ENCODE measurements at regions not wholly inside any gene's neighbourhood (a gene's known extent, or its start where the extent isn't known, plus 50 kb on each side); places are given as distances from the start of the nearest gene placed in this dataset.
A peak's percentile ranks its signal among the peaks of the same experiment; 100 is the strongest.

DNA sequence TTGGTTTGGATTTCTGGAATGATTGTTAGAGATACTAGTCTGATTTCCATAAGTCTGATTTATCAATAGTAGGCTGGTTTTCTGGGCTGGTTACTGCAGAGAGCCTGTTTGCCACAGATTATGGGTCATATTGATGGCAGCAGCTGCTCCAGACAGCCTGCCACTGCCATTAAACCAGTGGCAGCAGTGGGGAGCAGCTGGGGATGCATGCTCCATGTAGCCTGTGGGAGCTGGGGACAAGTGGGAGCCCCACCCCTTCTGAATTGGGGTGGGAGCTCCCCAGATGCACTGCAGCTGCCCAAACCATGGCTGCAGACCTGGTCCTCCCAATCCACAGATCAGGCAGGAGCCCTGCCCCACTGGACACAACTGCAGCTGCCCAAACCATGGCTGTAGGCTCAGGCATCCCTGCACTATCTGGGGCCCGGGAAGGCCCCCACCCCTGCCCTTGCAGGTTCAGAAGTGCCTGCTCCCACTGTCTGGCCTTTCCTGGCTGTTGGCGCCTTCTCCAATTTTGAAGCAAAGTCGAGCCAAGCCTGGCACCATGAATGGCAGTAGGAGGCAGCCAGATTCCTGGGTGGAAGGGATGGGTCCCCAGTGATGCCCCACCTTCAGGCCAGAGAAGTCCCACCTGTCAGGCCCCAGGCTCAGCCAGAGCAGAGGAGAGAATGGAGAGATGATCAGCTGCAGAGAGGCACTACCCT, 402.9 kb upstream of the TYRP1 start:
- 69% methylated on average over 3 of the region's 3 CpGs for WGBS (ENCODE audit: insufficient coverage)
- H3K4me3 Mint-ChIP-seq = no peak overlapping the region
- TF ChIP-seq, protein P1, sequence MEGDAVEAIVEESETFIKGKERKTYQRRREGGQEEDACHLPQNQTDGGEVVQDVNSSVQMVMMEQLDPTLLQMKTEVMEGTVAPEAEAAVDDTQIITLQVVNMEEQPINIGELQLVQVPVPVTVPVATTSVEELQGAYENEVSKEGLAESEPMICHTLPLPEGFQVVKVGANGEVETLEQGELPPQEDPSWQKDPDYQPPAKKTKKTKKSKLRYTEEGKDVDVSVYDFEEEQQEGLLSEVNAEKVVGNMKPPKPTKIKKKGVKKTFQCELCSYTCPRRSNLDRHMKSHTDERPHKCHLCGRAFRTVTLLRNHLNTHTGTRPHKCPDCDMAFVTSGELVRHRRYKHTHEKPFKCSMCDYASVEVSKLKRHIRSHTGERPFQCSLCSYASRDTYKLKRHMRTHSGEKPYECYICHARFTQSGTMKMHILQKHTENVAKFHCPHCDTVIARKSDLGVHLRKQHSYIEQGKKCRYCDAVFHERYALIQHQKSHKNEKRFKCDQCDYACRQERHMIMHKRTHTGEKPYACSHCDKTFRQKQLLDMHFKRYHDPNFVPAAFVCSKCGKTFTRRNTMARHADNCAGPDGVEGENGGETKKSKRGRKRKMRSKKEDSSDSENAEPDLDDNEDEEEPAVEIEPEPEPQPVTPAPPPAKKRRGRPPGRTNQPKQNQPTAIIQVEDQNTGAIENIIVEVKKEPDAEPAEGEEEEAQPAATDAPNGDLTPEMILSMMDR (IDR thresholded peaks at IDR 0.05) = no peak
- H3K27ac Mint-ChIP-seq = no peak overlapping the region
- H3K27ac ChIP-seq (ENCODE audit: low read length) = no peak overlapping the region
- ATAC-seq (peak in 1 of 3 donors; percentile 21), DNase-seq (no peak)
- no peaks in the 10 kb centered on the region for H3K4me1 Mint-ChIP-seq
- H3K9me3 ChIP-seq (ENCODE audit: control insufficient read depth, insufficient read depth, low read length) = no peaks in the 10 kb centered on the region
- no peaks in the 10 kb centered on the region for H3K36me3 Mint-ChIP-seq
- H3K36me3 ChIP-seq (ENCODE audit: control insufficient read depth, insufficient read depth, low read length) = no peaks in the 10 kb centered on the region
- no peaks in the 10 kb centered on the region for H3K27me3 ChIP-seq (ENCODE audit: control insufficient read depth, insufficient read depth, low read length)
- intact Hi-C loops (cut with micrococcal nuclease) = no loop called here
- H3K9me3 Mint-ChIP-seq = peaks cover 6 to 9% of the 10 kb centered on the region in 2 donors
- no peaks in the 10 kb centered on the region for H3K4me1 ChIP-seq (ENCODE audit: control insufficient read depth, insufficient read depth, low read length)
- H3K27me3 Mint-ChIP-seq (ENCODE audit: low read depth in 2 of 2) = no peaks in the 10 kb centered on the region
- no peak overlapping the region for H3K4me3 ChIP-seq (ENCODE audit: low read length)

DNA sequence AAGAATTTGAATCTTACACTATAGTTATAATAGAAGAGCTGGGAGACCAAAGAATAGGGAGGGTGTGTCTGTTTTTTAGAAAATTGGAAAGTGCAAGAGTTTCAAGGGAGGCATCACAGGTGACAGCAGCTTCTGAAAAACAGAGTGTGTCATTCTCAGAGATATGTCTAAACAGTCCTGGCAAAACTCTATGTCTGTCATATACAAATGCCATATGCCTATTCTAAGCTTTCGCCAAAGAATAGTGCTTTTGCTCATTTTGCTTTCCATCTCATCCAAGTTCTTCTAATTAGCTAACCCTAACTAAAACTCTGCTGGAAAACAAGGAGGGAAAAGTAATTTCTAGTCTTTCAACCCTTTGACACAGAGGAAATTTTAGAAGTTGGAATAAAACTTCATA, 388.0 kb upstream of the TYRP1 start:
- no peak for DNase-seq
- Histone ChIP-seq H3K36me3 (ENCODE audit: control insufficient read depth, insufficient read depth, low read length) (no peaks in the 10 kb centered on the region), H3K27me3 (ENCODE audit: control insufficient read depth, insufficient read depth, low read length) (no peaks in the 10 kb centered on the region), H3K4me1 (ENCODE audit: control insufficient read depth, insufficient read depth, low read length) (no peaks in the 10 kb centered on the region), H3K27ac (ENCODE audit: low read length) (no peak overlapping the region), H3K9me3 (ENCODE audit: control insufficient read depth, insufficient read depth, low read length) (no peaks in the 10 kb centered on the region), H3K4me3 (ENCODE audit: low read length) (no peak overlapping the region)
- intact Hi-C loops (cut with micrococcal nuclease) = no loop called here
- H3K4me1 Mint-ChIP-seq = no peaks in the 10 kb centered on the region
- peaks cover 2% of the 10 kb centered on the region for H3K36me3 Mint-ChIP-seq
- H3K9me3 Mint-ChIP-seq = peaks cover 13 to 18% of the 10 kb centered on the region in 2 donors
- TF ChIP-seq, protein P1 (IDR thresholded peaks at IDR 0.05) = no peak
- no peak overlapping the region for H3K4me3 Mint-ChIP-seq
- ATAC-seq = no peak
- 100% methylated on average over 1 of the region's 1 CpG for WGBS (ENCODE audit: insufficient coverage)
- no peak overlapping the region for H3K27ac Mint-ChIP-seq
- no peaks in the 10 kb centered on the region for H3K27me3 Mint-ChIP-seq (ENCODE audit: low read depth in 2 of 2)

GRCh38 chr9:12314589-12314988, 378.6 kb upstream of the TYRP1 start:
- H3K4me1 ChIP-seq (ENCODE audit: control insufficient read depth, insufficient read depth, low read length) = no peaks in the 10 kb centered on the region
- H3K36me3 ChIP-seq (ENCODE audit: control insufficient read depth, insufficient read depth, low read length) = no peaks in the 10 kb centered on the region
- intact Hi-C loops (cut with micrococcal nuclease) = no loop called here
- H3K27me3 Mint-ChIP-seq (ENCODE audit: low read depth in 2 of 2) = no peaks in the 10 kb centered on the region
- peaks cover 15 to 31% of the 10 kb centered on the region in 2 donors for H3K9me3 Mint-ChIP-seq
- ATAC-seq = no peak
- H3K27ac Mint-ChIP-seq = no peak overlapping the region
- H3K9me3 ChIP-seq (ENCODE audit: control insufficient read depth, insufficient read depth, low read length) = peaks cover 11% of the 10 kb centered on the region
- TF ChIP-seq, protein P1 (IDR thresholded peaks at IDR 0.05) = no peak
- no peak overlapping the region for H3K27ac ChIP-seq (ENCODE audit: low read length)
- H3K4me1 Mint-ChIP-seq = no peaks in the 10 kb centered on the region
- H3K36me3 Mint-ChIP-seq = peaks cover 7% of the 10 kb centered on the region
- H3K4me3 ChIP-seq (ENCODE audit: low read length) = no peak overlapping the region
- 68% methylated on average over 4 of the region's 4 CpGs for WGBS (ENCODE audit: insufficient coverage)
- H3K27me3 ChIP-seq (ENCODE audit: control insufficient read depth, insufficient read depth, low read length) = no peaks in the 10 kb centered on the region
- H3K4me3 Mint-ChIP-seq = no peak overlapping the region
- no peak for DNase-seq
